Coronary artery (tissue), 2 donors: ENCODE measurements at regions not wholly inside any gene's neighbourhood (a gene's known extent, or its start where the extent isn't known, plus 50 kb on each side); places are given as distances from the start of the nearest gene placed in this dataset.
A peak's percentile ranks its signal among the peaks of the same experiment; 100 is the strongest.

Experiments used
- DNase-seq: peaks from one replicate; pipeline ENCODE4 v3.0.0-alpha.2; 2017; ENCODE audit warnings: low spot score
- H3K27ac ChIP-seq, 2 donors: fragments of 200-600 bp; sonication (generic); one replicate each; pipeline ENCODE4 v1.5.1; 2016 to 2019
- H3K4me3 ChIP-seq: fragments of 200-600 bp; sonication (generic); 2 replicates; pipeline ENCODE4 v1.5.1; 2016; ENCODE audit warnings: mild to moderate bottlenecking, moderate library complexity
- CTCF ChIP-seq: fragments of 200-600 bp; sonication (generic); IDR thresholded peaks from one replicate; pipeline ENCODE4 v1.5.1; 2019; ENCODE audit warnings: antibody characterized with exemption

GRCh38 chr22:46042786-46043185 lies 65.8 kb upstream of the WNT7B start:
- Histone ChIP-seq H3K27ac (peak overlapping the region; percentile 63 to 94), H3K4me3 (no peak overlapping the region)
- no peak for TF ChIP-seq CTCF
- peak; percentile 69 for DNase-seq

- DNase-seq: peak; percentile 70
- H3K27ac ChIP-seq: peak overlapping the region; percentile 94 to 95
- H3K4me3 ChIP-seq: peak overlapping the region; percentile 85
- TF ChIP-seq CTCF: no peak
These were observed 66.4 kb upstream of the WNT7B start for GRCh38 chr22:46043339-46043738.

GRCh38 chr22:46043816-46044620 lies 67.1 kb upstream of the WNT7B start:
- Histone ChIP-seq H3K4me3 (peak overlapping the region; percentile 85), H3K27ac (peak overlapping the region; percentile 94 to 95)
- TF ChIP-seq CTCF: no peak
- DNase-seq: peak; percentile 79

GRCh38 chr22:46044621-46045458 lies 67.9 kb upstream of the WNT7B start:
- H3K4me3 ChIP-seq: peak overlapping the region; percentile 85
- TF ChIP-seq CTCF: no peak
- peak overlapping the region; percentile 94 to 95 for H3K27ac ChIP-seq
- DNase-seq: peak; percentile 75

- DNase-seq: peak; percentile 88
- peak overlapping the region; percentile 85 for H3K4me3 ChIP-seq
- TF ChIP-seq CTCF: no peak
- peak overlapping the region; percentile 94 to 95 for H3K27ac ChIP-seq
These were observed 68.7 kb upstream of the WNT7B start for GRCh38 chr22:46045459-46046298.

- Histone ChIP-seq H3K4me3 (peak overlapping the region; percentile 85), H3K27ac (peak overlapping the region; percentile 94 to 95)
- DNase-seq: no peak
These were observed 69.3 kb upstream of the WNT7B start for GRCh38 chr22:46046299-46046685.

More at GRCh38 chr22:46046299-46046685, 69.3 kb upstream of the WNT7B start:
- TF ChIP-seq CTCF: no peak
